SW480 (cell line): ENCODE measurements at regions not wholly inside any gene's neighbourhood (a gene's known extent, or its start where the extent isn't known, plus 50 kb on each side); places are given as distances from the start of the nearest gene placed in this dataset.

ENCODE experiments used
- DNase-seq: peaks from one replicate; pipeline ENCODE4 v3.0.0-alpha.2; 2016; ENCODE audit warnings: low spot score

GRCh38 chr2:188720811-188721605, 253.2 kb upstream of the COL3A1 start:
- no peak for DNase-seq

GRCh38 chr2:188721784-188722183, 252.4 kb upstream of the COL3A1 start:
- no peak for DNase-seq

- DNase-seq: no peak
Observed at GRCh38 chr2:188725746-188726360, 248.3 kb upstream of the COL3A1 start.

GRCh38 chr2:188726626-188727247, 247.4 kb upstream of the COL3A1 start:
- no peak for DNase-seq

- no peak for DNase-seq
Observed at GRCh38 chr2:188727846-188728245, 246.3 kb upstream of the COL3A1 start.

GRCh38 chr2:188734691-188735090, 239.5 kb upstream of the COL3A1 start:
- DNase-seq: no peak

GRCh38 chr2:188746727-188747126, 227.4 kb upstream of the COL3A1 start:
- DNase-seq: no peak

GRCh38 chr2:188751816-188752215, 222.4 kb upstream of the COL3A1 start:
- DNase-seq: no peak

- DNase-seq: no peak
Observed at GRCh38 chr2:188752311-188752710, 221.9 kb upstream of the COL3A1 start.

GRCh38 chr2:188762151-188762550, 212.0 kb upstream of the COL3A1 start:
- no peak for DNase-seq

GRCh38 chr2:188765522-188766470, 208.4 kb upstream of the COL3A1 start:
- peak; percentile 2 for DNase-seq

- no peak for DNase-seq
Observed at GRCh38 chr2:188766471-188766856, 207.7 kb upstream of the COL3A1 start.

- DNase-seq: no peak
Observed at GRCh38 chr2:188767176-188767575, 207.0 kb upstream of the COL3A1 start.

- no peak for DNase-seq
Observed at GRCh38 chr2:188770296-188770695, 203.9 kb upstream of the COL3A1 start.

GRCh38 chr2:188773075-188773474, 201.1 kb upstream of the COL3A1 start:
- no peak for DNase-seq

- no peak for DNase-seq
Observed at GRCh38 chr2:188776634-188777033, 197.5 kb upstream of the COL3A1 start.

GRCh38 chr2:188784269-188784762, 189.9 kb upstream of the COL3A1 start:
- DNase-seq: no peak

GRCh38 chr2:188785061-188785460, 189.1 kb upstream of the COL3A1 start:
- no peak for DNase-seq

- no peak for DNase-seq
Observed at GRCh38 chr2:188785490-188785889, 188.7 kb upstream of the COL3A1 start.

- no peak for DNase-seq
Observed at GRCh38 chr2:188786368-188786841, 187.8 kb upstream of the COL3A1 start.

GRCh38 chr2:188787021-188787657, 187.0 kb upstream of the COL3A1 start:
- no peak for DNase-seq
